OCI-LY3 (cell line): ENCODE measurements at regions not wholly inside any gene's neighbourhood (a gene's known extent, or its start where the extent isn't known, plus 50 kb on each side); places are given as distances from the start of the nearest gene placed in this dataset.

Experiments
- H2AFZ ChIP-seq: fragments of 200-600, 300-600 bp; shearing (Covaris generic); 2 replicates; pipeline ENCODE4 v1.6.0; 2014; ENCODE audit warnings: antibody characterized with exemption, low read depth, low read length
- H3K27ac ChIP-seq: fragments of 200-600, 300-600 bp; sonication (generic); 2 replicates; pipeline ENCODE4 v1.5.1; 2014; ENCODE audit warnings: mild to moderate bottlenecking, low read length, moderate library complexity, mixed read lengths
- H3K27me3 ChIP-seq: fragments of 200-600, 300-600 bp; sonication (generic); 2 replicates; pipeline ENCODE4 v1.6.1; 2014; ENCODE audit warnings: low read depth, low read length, mixed read lengths
- H3K36me3 ChIP-seq: fragments of 200-600, 300-600 bp; sonication (generic); replicated peaks from 2 replicates; pipeline ENCODE3; 2014; ENCODE audit warnings: low read depth, low read length, mixed read lengths
- H3K4me1 ChIP-seq: fragments of 300-600, 200-600 bp; sonication (generic); 2 replicates; pipeline ENCODE4 v1.6.1; 2014; ENCODE audit warnings: low read length, mixed read lengths
- H3K4me2 ChIP-seq: fragments of 200-600, 300-600 bp; sonication (generic); 2 replicates; pipeline ENCODE4 v1.6.1; 2014; ENCODE audit warnings: low read length, mixed read lengths
- H3K4me3 ChIP-seq: fragments of 300-600, 200-600 bp; sonication (generic); 2 replicates; pipeline ENCODE4 v1.5.1; 2014; ENCODE audit warnings: antibody characterized with exemption, mild to moderate bottlenecking, low read length, moderate library complexity
- H3K79me2 ChIP-seq: fragments of 300-600, 200-600 bp; shearing (Covaris generic); 2 replicates; pipeline ENCODE4 v1.6.1; 2014; ENCODE audit warnings: mild to moderate bottlenecking, low read length, mixed read lengths
- H3K9ac ChIP-seq: fragments of 300-600, 200-600 bp; shearing (Covaris generic); 2 replicates; pipeline ENCODE4 v1.6.0; 2014; ENCODE audit warnings: mild to moderate bottlenecking, low read length, moderate library complexity
- H3K9me3 ChIP-seq: fragments of 200-600, 300-600 bp; shearing (Covaris generic); 2 replicates; pipeline ENCODE4 v1.6.1; 2014; ENCODE audit warnings: low read length, mixed read lengths; ENCODE audit not compliant: insufficient read depth
- H4K20me1 ChIP-seq: fragments of 200-600, 300-600 bp; sonication (generic); 2 replicates; pipeline ENCODE4 v1.6.1; 2016; ENCODE audit warnings: low read length, mixed read lengths; ENCODE audit not compliant: insufficient read depth
- CTCF ChIP-seq: fragments of 200-600, 300-600 bp; sonication (generic); IDR thresholded peaks from 2 replicates; pipeline ENCODE4 v1.5.1; 2014; ENCODE audit warnings: antibody characterized with exemption, low read length, low read depth
- EZH2phosphoT487 ChIP-seq: fragments of 200-600 bp; shearing (Covaris generic); IDR thresholded peaks from 2 replicates; pipeline ENCODE4 v1.6.1; 2018; ENCODE audit warnings: antibody characterized with exemption, mixed run types, low read depth

- TF ChIP-seq CTCF: no peak
- H3K4me1 ChIP-seq: no peaks in the 10 kb centered on the region
- H3K36me3 ChIP-seq: no peaks in the 10 kb centered on the region
- H3K27me3 ChIP-seq: no peaks in the 10 kb centered on the region
- H3K4me2 ChIP-seq: no peak overlapping the region
- no peak overlapping the region for H3K4me3 ChIP-seq
- H3K9ac ChIP-seq: no peak overlapping the region
- no peaks in the 10 kb centered on the region for H3K79me2 ChIP-seq
- no peak overlapping the region for H3K27ac ChIP-seq
- H3K9me3 ChIP-seq: no peaks in the 10 kb centered on the region
- H2AFZ ChIP-seq: no peak overlapping the region
- no peaks in the 10 kb centered on the region for H4K20me1 ChIP-seq
These were observed 126.3 kb upstream of the JUN start for GRCh38 chr1:58909914-58910681.

GRCh38 chr1:58911841-58912499, 128.1 kb upstream of the JUN start:
- H3K79me2 ChIP-seq: no peaks in the 10 kb centered on the region
- H3K27ac ChIP-seq: no peak overlapping the region
- H4K20me1 ChIP-seq: no peaks in the 10 kb centered on the region
- H3K4me2 ChIP-seq: no peak overlapping the region
- no peak overlapping the region for H2AFZ ChIP-seq
- no peak overlapping the region for H3K9ac ChIP-seq
- no peak for TF ChIP-seq CTCF
- no peaks in the 10 kb centered on the region for H3K27me3 ChIP-seq
- no peaks in the 10 kb centered on the region for H3K9me3 ChIP-seq
- no peaks in the 10 kb centered on the region for H3K36me3 ChIP-seq
- no peak overlapping the region for H3K4me3 ChIP-seq
- no peaks in the 10 kb centered on the region for H3K4me1 ChIP-seq

GRCh38 chr1:58914925-58915324, 131.1 kb upstream of the JUN start:
- H3K9ac ChIP-seq: no peak overlapping the region
- no peaks in the 10 kb centered on the region for H4K20me1 ChIP-seq
- no peaks in the 10 kb centered on the region for H3K9me3 ChIP-seq
- no peak overlapping the region for H3K27ac ChIP-seq
- TF ChIP-seq CTCF: no peak
- no peak for TF ChIP-seq EZH2phosphoT487
- H3K79me2 ChIP-seq: no peaks in the 10 kb centered on the region
- no peaks in the 10 kb centered on the region for H3K36me3 ChIP-seq
- H3K27me3 ChIP-seq: no peaks in the 10 kb centered on the region
- H3K4me3 ChIP-seq: no peak overlapping the region
- no peak overlapping the region for H2AFZ ChIP-seq
- no peaks in the 10 kb centered on the region for H3K4me1 ChIP-seq
- H3K4me2 ChIP-seq: no peak overlapping the region

GRCh38 chr1:58917436-58917835, 133.6 kb upstream of the JUN start:
- Histone ChIP-seq H3K4me3 (no peak overlapping the region), H3K4me1 (no peaks in the 10 kb centered on the region), H3K9me3 (no peaks in the 10 kb centered on the region), H4K20me1 (no peaks in the 10 kb centered on the region), H3K27me3 (no peaks in the 10 kb centered on the region), H3K36me3 (no peaks in the 10 kb centered on the region), H2AFZ (no peak overlapping the region), H3K9ac (no peak overlapping the region), H3K79me2 (no peaks in the 10 kb centered on the region), H3K27ac (no peak overlapping the region), H3K4me2 (no peak overlapping the region)
- no peak for TF ChIP-seq CTCF
- TF ChIP-seq EZH2phosphoT487: no peak
